ENCODE measurements at regions not wholly inside any gene's neighbourhood (a gene's known extent, or its start where the extent isn't known, plus 50 kb on each side); places are given as distances from the start of the nearest gene placed in this dataset.

DNA sequence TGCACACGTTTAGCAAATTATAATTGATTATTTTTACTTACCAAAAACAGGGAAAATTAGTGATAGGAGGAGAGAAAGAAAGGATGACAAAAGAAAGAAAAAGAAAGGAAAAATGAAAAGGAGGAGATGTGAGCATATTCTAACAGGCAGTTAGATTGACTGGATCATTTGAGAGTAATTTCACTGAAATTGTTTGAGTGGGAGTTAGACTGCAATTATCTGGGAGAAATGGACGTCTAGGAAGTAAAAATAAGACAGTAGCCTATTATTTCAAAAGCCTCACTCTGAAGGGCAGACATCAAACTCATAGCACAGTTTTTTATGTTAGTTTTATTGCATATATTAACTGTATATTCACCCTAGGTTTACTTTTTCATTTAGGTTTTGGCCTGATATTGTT, 272.8 kb upstream of the POU1F1 start:
- TF ChIP-seq EP300 (IDR thresholded peaks at IDR 0.05) = no peak
- TF ChIP-seq CTCF (IDR thresholded peaks at IDR 0.05) = no peak
- no peak for TF ChIP-seq POLR2A (IDR thresholded peaks at IDR 0.05)
